ENCODE measurements at regions not wholly inside any gene's neighbourhood (a gene's known extent, or its start where the extent isn't known, plus 50 kb on each side); places are given as distances from the start of the nearest gene placed in this dataset.
"Not testable (repeated sequence)": the region's sequence is repeated elsewhere in the genome, so short reads cannot be mapped to it uniquely, and the experiment has no call there.

DNA sequence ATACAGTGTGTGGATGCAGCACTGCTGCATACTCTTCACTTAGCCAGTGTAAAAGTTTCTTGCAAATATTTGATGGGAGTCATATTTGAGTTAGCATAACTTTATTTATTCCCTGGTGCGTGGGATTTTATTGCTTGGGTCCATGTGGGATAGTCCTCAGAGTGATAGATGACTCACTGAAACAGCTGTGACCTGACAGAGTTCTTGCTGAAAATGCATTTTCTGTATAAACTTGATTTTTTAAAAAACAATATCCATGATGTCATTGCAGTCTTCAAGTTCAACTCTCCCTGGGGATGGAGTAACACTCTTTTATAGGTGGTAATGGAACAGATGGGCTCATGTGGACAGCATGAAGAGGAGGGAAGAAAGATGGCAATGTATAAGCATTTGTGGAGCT, 310.0 kb downstream of the PPP1R3A start:
- DNase-seq = no peak
- Mint-ChIP-seq H3K27ac (no peak overlapping the region), H3K27me3 (ENCODE audit: low read depth, poor library complexity) (no peaks in the 10 kb centered on the region), H3K36me3 (ENCODE audit: low read depth) (no peaks in the 10 kb centered on the region), H3K4me1 (no peaks in the 10 kb centered on the region), H3K4me3 (no peak overlapping the region), H3K9me3 (no peaks in the 10 kb centered on the region)
- TF ChIP-seq, protein P1, sequence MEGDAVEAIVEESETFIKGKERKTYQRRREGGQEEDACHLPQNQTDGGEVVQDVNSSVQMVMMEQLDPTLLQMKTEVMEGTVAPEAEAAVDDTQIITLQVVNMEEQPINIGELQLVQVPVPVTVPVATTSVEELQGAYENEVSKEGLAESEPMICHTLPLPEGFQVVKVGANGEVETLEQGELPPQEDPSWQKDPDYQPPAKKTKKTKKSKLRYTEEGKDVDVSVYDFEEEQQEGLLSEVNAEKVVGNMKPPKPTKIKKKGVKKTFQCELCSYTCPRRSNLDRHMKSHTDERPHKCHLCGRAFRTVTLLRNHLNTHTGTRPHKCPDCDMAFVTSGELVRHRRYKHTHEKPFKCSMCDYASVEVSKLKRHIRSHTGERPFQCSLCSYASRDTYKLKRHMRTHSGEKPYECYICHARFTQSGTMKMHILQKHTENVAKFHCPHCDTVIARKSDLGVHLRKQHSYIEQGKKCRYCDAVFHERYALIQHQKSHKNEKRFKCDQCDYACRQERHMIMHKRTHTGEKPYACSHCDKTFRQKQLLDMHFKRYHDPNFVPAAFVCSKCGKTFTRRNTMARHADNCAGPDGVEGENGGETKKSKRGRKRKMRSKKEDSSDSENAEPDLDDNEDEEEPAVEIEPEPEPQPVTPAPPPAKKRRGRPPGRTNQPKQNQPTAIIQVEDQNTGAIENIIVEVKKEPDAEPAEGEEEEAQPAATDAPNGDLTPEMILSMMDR (IDR thresholded peaks at IDR 0.05) = no peak

DNA sequence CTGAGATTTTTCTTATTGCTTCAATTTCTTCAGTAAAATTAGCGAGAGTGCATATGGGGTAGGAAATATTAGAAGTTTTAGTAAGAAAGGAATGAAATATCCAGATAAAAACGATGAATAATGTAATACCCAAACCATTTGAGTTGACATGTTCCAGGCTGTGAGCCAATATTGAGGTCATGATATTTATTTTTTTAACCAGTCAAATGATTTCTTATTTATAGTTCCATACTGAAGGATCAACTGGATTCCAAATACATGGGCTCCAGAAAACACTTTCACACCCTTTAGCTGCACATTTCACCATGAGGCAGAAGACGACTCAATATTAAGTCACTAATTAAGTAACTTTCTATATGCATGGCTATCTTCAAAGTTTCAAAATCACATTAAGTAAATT, 312.5 kb downstream of the PPP1R3A start:
- no peak overlapping the region for H3K4me3 Mint-ChIP-seq
- TF ChIP-seq, protein P1 (IDR thresholded peaks at IDR 0.05) = no peak
- no peak for DNase-seq
- peaks cover 11% of the 10 kb centered on the region for H3K9me3 Mint-ChIP-seq
- no peaks in the 10 kb centered on the region for H3K27me3 Mint-ChIP-seq (ENCODE audit: low read depth, poor library complexity)
- H3K36me3 Mint-ChIP-seq (ENCODE audit: low read depth) = no peaks in the 10 kb centered on the region
- no peak overlapping the region for H3K27ac Mint-ChIP-seq
- H3K4me1 Mint-ChIP-seq = no peaks in the 10 kb centered on the region

- H3K27ac Mint-ChIP-seq; H3K27me3 Mint-ChIP-seq (ENCODE audit: low read depth, poor library complexity); H3K4me3 Mint-ChIP-seq; DNase-seq; H3K4me1 Mint-ChIP-seq; H3K36me3 Mint-ChIP-seq (ENCODE audit: low read depth): not testable (repeated sequence)
- peaks cover 18% of the 10 kb centered on the region for H3K9me3 Mint-ChIP-seq
Observed at GRCh38 chr7:113600428-113600827, 318.4 kb downstream of the PPP1R3A start.

GRCh38 chr7:113593455-113593854, 325.4 kb downstream of the PPP1R3A start:
- H3K36me3 Mint-ChIP-seq (ENCODE audit: low read depth); DNase-seq; H3K27ac Mint-ChIP-seq; H3K4me3 Mint-ChIP-seq; H3K27me3 Mint-ChIP-seq (ENCODE audit: low read depth, poor library complexity); H3K4me1 Mint-ChIP-seq: not testable (repeated sequence)
- H3K9me3 Mint-ChIP-seq = peaks cover 20% of the 10 kb centered on the region

GRCh38 chr7:113592924-113593323, 325.9 kb downstream of the PPP1R3A start:
- not testable (repeated sequence) for DNase-seq; H3K4me1 Mint-ChIP-seq; H3K4me3 Mint-ChIP-seq; H3K27me3 Mint-ChIP-seq (ENCODE audit: low read depth, poor library complexity); H3K36me3 Mint-ChIP-seq (ENCODE audit: low read depth); H3K27ac Mint-ChIP-seq
- H3K9me3 Mint-ChIP-seq = peaks cover 20% of the 10 kb centered on the region

- TF ChIP-seq, protein P1 (IDR thresholded peaks at IDR 0.05) = no peak
Observed at GRCh38 chr7:113582471-113582870, 336.3 kb downstream of the PPP1R3A start.

DNA sequence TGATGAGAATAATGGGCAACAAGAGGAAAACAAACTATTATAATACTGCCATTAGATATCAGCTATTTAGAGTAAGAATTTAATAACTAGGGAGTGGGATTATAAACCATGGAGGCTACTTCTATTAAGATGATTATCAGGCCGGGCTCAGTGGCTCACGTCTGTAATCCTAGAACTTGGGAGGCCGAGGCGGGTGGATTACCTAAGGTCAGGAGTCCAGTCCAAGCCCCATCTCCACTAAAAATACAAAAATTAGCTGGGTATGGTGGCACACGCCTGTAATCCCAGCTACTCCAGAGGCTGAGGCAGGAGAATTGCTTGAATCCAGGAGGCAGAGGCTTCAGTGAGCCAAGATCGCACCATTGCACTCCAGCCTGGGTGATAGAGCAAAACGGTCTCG, 355.6 kb downstream of the PPP1R3A start:
- H3K27me3 Mint-ChIP-seq (ENCODE audit: low read depth, poor library complexity); DNase-seq; H3K4me1 Mint-ChIP-seq; H3K4me3 Mint-ChIP-seq; H3K9me3 Mint-ChIP-seq; H3K36me3 Mint-ChIP-seq (ENCODE audit: low read depth); H3K27ac Mint-ChIP-seq: not testable (repeated sequence)

More at GRCh38 chr7:113582471-113582870, 336.3 kb downstream of the PPP1R3A start:
- DNase-seq = no peak
- Mint-ChIP-seq H3K4me1 (no peaks in the 10 kb centered on the region), H3K36me3 (ENCODE audit: low read depth) (no peaks in the 10 kb centered on the region), H3K27ac (no peak overlapping the region), H3K27me3 (ENCODE audit: low read depth, poor library complexity) (peaks cover 8% of the 10 kb centered on the region), H3K4me3 (no peak overlapping the region), H3K9me3 (no peaks in the 10 kb centered on the region)

GRCh38 chr7:113562801-113563200, 356.0 kb downstream of the PPP1R3A start:
- Mint-ChIP-seq H3K27ac (no peak overlapping the region), H3K36me3 (ENCODE audit: low read depth) (no peaks in the 10 kb centered on the region), H3K4me1 (no peaks in the 10 kb centered on the region), H3K4me3 (no peak overlapping the region), H3K9me3 (no peaks in the 10 kb centered on the region), H3K27me3 (ENCODE audit: low read depth, poor library complexity) (no peaks in the 10 kb centered on the region)
- DNase-seq = no peak
- TF ChIP-seq, protein P1 (IDR thresholded peaks at IDR 0.05) = no peak

Measured in nephron progenitor cell (in vitro differentiated cells).